IMR-90 (cell line): ENCODE measurements at regions not wholly inside any gene's neighbourhood (a gene's known extent, or its start where the extent isn't known, plus 50 kb on each side); places are given as distances from the start of the nearest gene placed in this dataset.

ENCODE experiments used
- ATAC-seq: fragments of 200-7000 bp; cut with Tn5 transposase; 2 replicates; pipeline ENCODE4 v1.9.1; 2020; ENCODE audit warnings: low read depth, mild to moderate bottlenecking, moderate library complexity
- BruUV-seq: library from RNA; stranded (reverse); fragments of 400-500 nt; replicated peaks from 2 replicates; lab custom pipeline; 2021; lab: Mats Ljungman, UMichigan
- CTCF ChIA-PET: fragments of 300-600 bp; formaldehyde crosslinking; extraction: SDS; loops from one replicate; lab custom pipeline; 2021; ENCODE audit warnings: antibody characterized with exemption; lab: Yijun Ruan, JAX
- POLR2A ChIA-PET: fragments of 300-600 bp; sonication (Branson Sonifier 250); formaldehyde crosslinking; loops from one replicate; lab custom pipeline; 2022; ENCODE audit warnings: antibody characterized with exemption; ENCODE audit not compliant: unreplicated experiment; lab: Charles Lee
- DNase-seq: peaks from one replicate; pipeline ENCODE4 v3.0.0; 2013
- H2AFZ ChIP-seq: replicated peaks from 2 replicates; pipeline ENCODE3; 2013; ENCODE audit warnings: low read length, mild to moderate bottlenecking; ENCODE audit not compliant: poor library complexity
- H2AK5ac ChIP-seq: 2 replicates; pipeline ENCODE4 v1.6.1; 2013; ENCODE audit warnings: low read depth, low read length, inconsistent platforms
- H2AK9ac ChIP-seq: replicated peaks from 2 replicates; pipeline ENCODE3; 2013; ENCODE audit warnings: mild to moderate bottlenecking, low read depth, low read length, moderate library complexity; ENCODE audit not compliant: poor library complexity
- H2BK120ac ChIP-seq: 2 replicates; pipeline ENCODE4 v1.6.1; 2013; ENCODE audit warnings: low read depth, low read length, inconsistent platforms
- H2BK15ac ChIP-seq: 3 replicates; pipeline ENCODE4 v1.6.1; 2013; ENCODE audit warnings: low read depth, low read length, inconsistent platforms
- H2BK20ac ChIP-seq: 2 replicates; pipeline ENCODE4 v1.6.1; 2013; ENCODE audit warnings: low read depth, mild to moderate bottlenecking, inconsistent platforms, low read length, moderate library complexity
- H2BK5ac ChIP-seq: 2 replicates; pipeline ENCODE4 v1.6.1; 2013; ENCODE audit warnings: mild to moderate bottlenecking, low read depth, low read length, inconsistent platforms; ENCODE audit not compliant: poor library complexity, severe bottlenecking
- H3K14ac ChIP-seq: replicated peaks from 2 replicates; pipeline ENCODE4 v1.6.1; 2013; ENCODE audit warnings: low read depth, low read length, inconsistent platforms
- H3K18ac ChIP-seq: 2 replicates; pipeline ENCODE4 v1.6.1; 2013; ENCODE audit warnings: low read depth, low read length, control low read depth
- H3K23ac ChIP-seq: 2 replicates; pipeline ENCODE4 v1.6.1; 2013; ENCODE audit warnings: low read depth, low read length, inconsistent platforms
- H3K27ac ChIP-seq: 2 replicates; pipeline ENCODE4 v1.5.1; 2013; ENCODE audit warnings: mild to moderate bottlenecking, control low read depth, low read length; ENCODE audit not compliant: insufficient read depth
- H3K27me3 ChIP-seq: 2 replicates; pipeline ENCODE4 v1.6.1; 2013; ENCODE audit warnings: low read length; ENCODE audit not compliant: control insufficient read depth, insufficient read depth
- H3K36me3 ChIP-seq: 2 replicates; pipeline ENCODE4 v1.6.1; 2013; ENCODE audit warnings: low read length, mixed read lengths; ENCODE audit not compliant: control insufficient read depth, insufficient read depth
- H3K4ac ChIP-seq: 2 replicates; pipeline ENCODE4 v1.6.1; 2013; ENCODE audit warnings: low read depth, low read length, inconsistent platforms
- H3K4me1 ChIP-seq: 2 replicates; pipeline ENCODE4 v1.6.1; 2013; ENCODE audit warnings: low read length, mixed read lengths; ENCODE audit not compliant: control insufficient read depth, insufficient read depth
- H3K4me2 ChIP-seq: 2 replicates; pipeline ENCODE4 v1.6.1; 2013; ENCODE audit warnings: low read depth, mild to moderate bottlenecking, control low read depth, low read length, moderate library complexity
- H3K4me3 ChIP-seq: 2 replicates; pipeline ENCODE4 v1.5.1; 2013; ENCODE audit warnings: low read depth, mild to moderate bottlenecking, control low read depth, low read length, moderate library complexity; ENCODE audit not compliant: insufficient read depth
- H3K56ac ChIP-seq: 2 replicates; pipeline ENCODE4 v1.6.1; 2013; ENCODE audit warnings: low read length, inconsistent platforms; ENCODE audit not compliant: insufficient read depth; ENCODE audit errors: extremely low read depth
- H3K79me1 ChIP-seq, 2 experiments: 2 replicates each; pipeline ENCODE4 v1.6.1; 2013; ENCODE audit warnings: low read length in 2 of 2, inconsistent platforms in 1 of 2, low read depth in 1 of 2
- H3K9ac ChIP-seq: 2 replicates; pipeline ENCODE4 v1.6.1; 2013; ENCODE audit warnings: low read depth, low read length, control low read depth
- H3K9me1 ChIP-seq: 2 replicates; pipeline ENCODE4 v1.6.1; 2013; ENCODE audit warnings: low read length, inconsistent platforms; ENCODE audit not compliant: insufficient read depth
- H3K9me3 ChIP-seq: 2 replicates; pipeline ENCODE4 v1.6.1; 2013; ENCODE audit warnings: low read length; ENCODE audit not compliant: control insufficient read depth, insufficient read depth
- H4K20me1 ChIP-seq: 2 replicates; pipeline ENCODE4 v1.6.1; 2013; ENCODE audit warnings: low read length, inconsistent platforms; ENCODE audit not compliant: insufficient read depth
- H4K5ac ChIP-seq: 2 replicates; pipeline ENCODE4 v1.6.1; 2013; ENCODE audit warnings: mild to moderate bottlenecking, low read depth, low read length, control low read depth
- H4K8ac ChIP-seq, 2 experiments: 2 replicates each; pipeline ENCODE4 v1.6.1; 2013; ENCODE audit warnings: low read depth in 2 of 2, low read length in 2 of 2, control low read depth in 1 of 2, inconsistent platforms in 1 of 2
- H4K91ac ChIP-seq: 2 replicates; pipeline ENCODE4 v1.6.1; 2013; ENCODE audit warnings: low read depth, low read length, inconsistent platforms; ENCODE audit not compliant: insufficient read depth
- BHLHE40 ChIP-seq: fragments of 150-350 bp; IDR thresholded peaks from 2 replicates; pipeline ENCODE4 v1.6.1; 2016; ENCODE audit warnings: mild to moderate bottlenecking, low read depth, low read length
- MAFK ChIP-seq: IDR thresholded peaks from 2 replicates; pipeline ENCODE4 v1.6.1; 2012; ENCODE audit warnings: low read depth, low read length, improper control_type of control experiment
- MAZ ChIP-seq: IDR thresholded peaks from 2 replicates; pipeline ENCODE4 v1.6.1; 2012; ENCODE audit warnings: low read depth, mild to moderate bottlenecking, low read length, improper control_type of control experiment, moderate library complexity, borderline replicate concordance
- MXI1 ChIP-seq: IDR thresholded peaks from 2 replicates; pipeline ENCODE4 v1.6.1; 2012; ENCODE audit warnings: low read depth, mild to moderate bottlenecking, low read length, moderate library complexity, borderline replicate concordance
- RAD21 ChIP-seq: IDR thresholded peaks from 2 replicates; pipeline ENCODE4 v1.6.1; 2012; ENCODE audit warnings: low read length, improper control_type of control experiment
- SMC3 ChIP-seq: fragments of 150-350 bp; IDR thresholded peaks from 2 replicates; pipeline ENCODE4 v1.6.1; 2016; ENCODE audit warnings: low read depth, mild to moderate bottlenecking, antibody characterized with exemption, low read length, moderate library complexity
- WGBS, 2 experiments: methylation state at CpG; one replicate each; pipeline versions ENCODE4 v1.1.5 to v1.1.7; 2013; ENCODE audit warnings: missing lambda C conversion rate in 2 of 2; ENCODE audit not compliant: insufficient read length in 1 of 2; ENCODE audit errors: extremely low coverage in 2 of 2; 5-methylcytosine and 5-hydroxymethylcytosine counted together
- dilution Hi-C: fragments of 300-500 bp; cut with HindIII; formaldehyde crosslinking; loops from one replicate; pipeline ENCODE4 v1.14.3; 2018; ENCODE audit warnings: low sequenced_read_pairs; ENCODE audit not compliant: unreplicated experiment
- in situ Hi-C: fragments of 300-500 bp; cut with MboI; formaldehyde crosslinking; loops from 3 replicates; pipeline ENCODE4 v1.14.3; 2019; ENCODE audit warnings: low sequenced_read_pairs, inconsistent platforms, mixed read lengths
- intact Hi-C: fragments of 100-400 bp; cut with micrococcal nuclease; formaldehyde crosslinking; loops from 2 replicates; pipeline ENCODE4 v1.10.0; 2022

GRCh38 chr20:57004416-57004815 is 262.0 kb downstream of the BMP7 start:
- Histone ChIP-seq H4K8ac (no peak overlapping the region), H2BK15ac (no peak overlapping the region), H2BK120ac (no peak overlapping the region), H3K23ac (no peak overlapping the region), H3K4me1 (no peaks in the 10 kb centered on the region), H3K4me2 (no peak overlapping the region), H4K20me1 (no peaks in the 10 kb centered on the region), H3K27me3 (no peaks in the 10 kb centered on the region; the same call in none of the 2 replicates), H2BK5ac (no peak overlapping the region), H2AFZ (no peak overlapping the region), H4K5ac (no peak overlapping the region), H2AK9ac (no peak overlapping the region), H3K9ac (no peak overlapping the region), H4K91ac (no peak overlapping the region), H2BK20ac (no peak overlapping the region), H3K79me1 (no peaks in the 10 kb centered on the region), H3K36me3 (no peaks in the 10 kb centered on the region), H3K27ac (no peak overlapping the region), H3K56ac (no peak overlapping the region), H3K9me1 (no peaks in the 10 kb centered on the region), H3K18ac (no peak overlapping the region), H3K9me3 (no peaks in the 10 kb centered on the region), H3K4ac (no peak overlapping the region), H2AK5ac (no peak overlapping the region), H3K4me3 (no peak overlapping the region), H3K14ac (no peak overlapping the region)
- no peak for DNase-seq
- BruUV-seq = no TSS peak
- dilution Hi-C loops (no loop called here), intact Hi-C loops (no loop called here), in situ Hi-C loops (no loop called here)
- no peak for TF ChIP-seq RAD21
- no peak for TF ChIP-seq MXI1
- no peak for TF ChIP-seq SMC3
- no peak for TF ChIP-seq MAZ
- no peak for TF ChIP-seq MAFK
- TF ChIP-seq BHLHE40 = no peak
- 70% methylated on average over 4 of the region's 5 CpGs; no CpG with 5 or more reads in 1 of the 2 experiments for WGBS, 2 experiments
- ChIA-PET POLR2A (no interaction called here), CTCF (no interaction called here)
- no peak for ATAC-seq
